ENCODE measurements at regions not wholly inside any gene's neighbourhood (a gene's known extent, or its start where the extent isn't known, plus 50 kb on each side); places are given as distances from the start of the nearest gene placed in this dataset.
"Not testable (repeated sequence)": the region's sequence is repeated elsewhere in the genome, so short reads cannot be mapped to it uniquely, and the experiment has no call there.

DNA sequence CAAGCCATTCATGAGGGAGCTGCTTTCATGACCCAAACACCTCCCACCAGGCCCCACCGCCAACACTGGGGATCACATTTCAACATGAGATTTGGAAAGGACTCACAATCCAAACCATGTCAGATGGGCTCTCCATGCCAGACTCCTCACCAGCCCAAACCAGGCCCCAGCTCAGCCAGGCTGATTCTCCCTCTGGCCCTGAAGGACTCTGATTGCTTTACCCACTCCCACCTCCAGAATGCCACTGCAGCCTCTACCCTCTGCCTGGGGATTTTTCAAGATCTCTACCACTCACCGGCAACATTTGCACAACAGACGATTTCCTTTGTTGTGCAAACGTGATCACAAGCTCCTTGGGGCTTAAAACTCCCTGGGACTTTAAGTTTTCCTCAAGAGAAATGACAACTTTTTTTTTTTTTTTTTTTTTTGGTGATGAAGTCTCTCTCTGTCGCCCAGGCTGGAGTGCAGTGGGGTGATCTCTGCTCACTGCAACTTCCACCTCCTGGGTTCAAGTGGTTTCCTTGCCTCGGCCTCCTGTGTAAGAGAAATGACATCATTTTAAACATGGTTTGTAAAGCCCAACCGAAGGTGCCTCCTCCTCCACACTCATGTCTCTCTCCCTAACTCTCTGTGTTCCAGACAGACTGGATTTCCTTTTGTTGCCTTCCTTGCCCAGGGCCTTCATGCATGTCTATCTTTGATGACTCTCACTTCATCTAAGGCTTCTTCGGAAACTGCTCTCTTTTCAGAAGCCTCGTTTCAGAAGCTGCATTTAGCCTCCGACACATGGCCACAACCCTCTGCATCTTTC is 147.0 kb downstream of the CDH26 start:
- no TSS peak for BruUV-seq (replicated peaks)
- no peaks in the 10 kb centered on the region for H4K20me1 ChIP-seq (ENCODE audit: insufficient read depth, low read length)
- H3K4me3 ChIP-seq (ENCODE audit: low read depth, low read length, poor library complexity, severe bottlenecking): no peak overlapping the region
- H3K27ac ChIP-seq (ENCODE audit: low read depth, low read length, poor library complexity, severe bottlenecking): no peak overlapping the region
- H3K36me3 ChIP-seq (ENCODE audit: insufficient read depth, low read length): no peaks in the 10 kb centered on the region
- H3K79me2 ChIP-seq (ENCODE audit: insufficient read depth, low read depth, low read length): no peaks in the 10 kb centered on the region
- no peaks in the 10 kb centered on the region for H3K4me1 ChIP-seq (ENCODE audit: insufficient read depth, low read length, poor library complexity, severe bottlenecking)
- H3K9me2 ChIP-seq (ENCODE audit: insufficient read depth, low read length): no peaks in the 10 kb centered on the region
- H3K9me3 ChIP-seq (ENCODE audit: low read length): no peaks in the 10 kb centered on the region
- intact Hi-C loops (cut with micrococcal nuclease; ENCODE audit: unreplicated experiment): no loop called here
- TF ChIP-seq, protein P1, sequence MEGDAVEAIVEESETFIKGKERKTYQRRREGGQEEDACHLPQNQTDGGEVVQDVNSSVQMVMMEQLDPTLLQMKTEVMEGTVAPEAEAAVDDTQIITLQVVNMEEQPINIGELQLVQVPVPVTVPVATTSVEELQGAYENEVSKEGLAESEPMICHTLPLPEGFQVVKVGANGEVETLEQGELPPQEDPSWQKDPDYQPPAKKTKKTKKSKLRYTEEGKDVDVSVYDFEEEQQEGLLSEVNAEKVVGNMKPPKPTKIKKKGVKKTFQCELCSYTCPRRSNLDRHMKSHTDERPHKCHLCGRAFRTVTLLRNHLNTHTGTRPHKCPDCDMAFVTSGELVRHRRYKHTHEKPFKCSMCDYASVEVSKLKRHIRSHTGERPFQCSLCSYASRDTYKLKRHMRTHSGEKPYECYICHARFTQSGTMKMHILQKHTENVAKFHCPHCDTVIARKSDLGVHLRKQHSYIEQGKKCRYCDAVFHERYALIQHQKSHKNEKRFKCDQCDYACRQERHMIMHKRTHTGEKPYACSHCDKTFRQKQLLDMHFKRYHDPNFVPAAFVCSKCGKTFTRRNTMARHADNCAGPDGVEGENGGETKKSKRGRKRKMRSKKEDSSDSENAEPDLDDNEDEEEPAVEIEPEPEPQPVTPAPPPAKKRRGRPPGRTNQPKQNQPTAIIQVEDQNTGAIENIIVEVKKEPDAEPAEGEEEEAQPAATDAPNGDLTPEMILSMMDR (conservative IDR thresholded peaks at IDR 0.05; ENCODE audit: low read length): no peak
- TF ChIP-seq EZH2phosphoT487 (IDR thresholded peaks at IDR 0.05; ENCODE audit: borderline replicate concordance, low read depth, low read length): no peak
- H2AFZ ChIP-seq (ENCODE audit: low read length): no peak overlapping the region
- H3K4me2 ChIP-seq (ENCODE audit: low read length): no peak overlapping the region
- DNase-seq (ENCODE audit: low spot score): no peak
- CTCF ChIA-PET (ENCODE audit: unreplicated experiment): no interaction called here
- POLR2A ChIA-PET: interaction anchor here (0.6 kb wide), 1 partner anchor 974 kb away, joined by 3 read pairs; no protein-coding TSS in a partner anchor

GRCh38 chr20:60106186-60106585 is 148.0 kb downstream of the CDH26 start:
- H3K9me3 ChIP-seq (ENCODE audit: low read length); H3K4me2 ChIP-seq (ENCODE audit: low read length); H3K27ac ChIP-seq (ENCODE audit: low read depth, low read length, poor library complexity, severe bottlenecking); H4K20me1 ChIP-seq (ENCODE audit: insufficient read depth, low read length); H3K79me2 ChIP-seq (ENCODE audit: insufficient read depth, low read depth, low read length); H3K4me3 ChIP-seq (ENCODE audit: low read depth, low read length, poor library complexity, severe bottlenecking); CTCF ChIA-PET (ENCODE audit: unreplicated experiment); H3K36me3 ChIP-seq (ENCODE audit: insufficient read depth, low read length); H3K4me1 ChIP-seq (ENCODE audit: insufficient read depth, low read length, poor library complexity, severe bottlenecking); BruUV-seq (replicated peaks); POLR2A ChIA-PET; H2AFZ ChIP-seq (ENCODE audit: low read length); intact Hi-C loops (cut with micrococcal nuclease; ENCODE audit: unreplicated experiment); H3K9me2 ChIP-seq (ENCODE audit: insufficient read depth, low read length); DNase-seq (ENCODE audit: low spot score): not testable (repeated sequence)

DNA sequence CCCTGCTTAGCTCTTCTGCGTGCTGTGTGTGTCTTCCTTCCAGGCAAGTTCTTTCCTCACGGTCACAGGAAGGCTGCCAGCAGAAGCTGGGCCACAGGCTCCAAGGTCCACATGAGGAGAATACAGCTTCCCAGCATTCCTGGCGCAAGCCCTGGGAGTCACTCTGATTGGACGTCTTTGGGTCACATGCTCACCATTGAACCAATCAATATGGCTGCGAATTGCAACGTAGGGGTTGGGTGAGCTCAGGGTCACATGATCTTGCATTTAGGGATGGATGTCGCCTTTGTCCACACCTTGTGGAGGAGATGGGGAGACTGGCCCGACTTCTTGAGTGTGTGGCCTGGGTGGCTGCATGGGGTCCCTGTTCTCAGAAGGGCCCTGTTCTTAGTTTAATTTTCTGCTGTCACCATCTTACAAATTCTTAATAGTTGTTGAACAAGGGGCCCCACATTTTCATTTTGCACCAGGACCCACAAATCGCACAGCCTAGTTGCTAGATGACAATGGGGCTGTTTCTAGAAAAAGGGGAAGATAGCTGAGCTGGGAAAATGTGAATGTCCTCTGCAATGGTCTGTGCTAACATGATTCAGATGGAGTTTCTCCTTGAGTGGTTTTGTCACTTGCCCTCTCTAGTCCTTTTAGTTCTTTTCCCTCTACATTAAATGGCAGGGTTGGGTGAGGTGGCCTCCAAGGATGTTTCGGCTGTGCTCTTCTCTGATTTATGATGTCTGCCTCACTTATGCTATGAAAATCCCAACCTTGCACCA is 149.6 kb downstream of the CDH26 start:
- intact Hi-C loops (cut with micrococcal nuclease; ENCODE audit: unreplicated experiment): no loop called here
- POLR2A ChIA-PET: no interaction called here
- Histone ChIP-seq H3K79me2 (ENCODE audit: insufficient read depth, low read depth, low read length) (no peaks in the 10 kb centered on the region), H3K4me3 (ENCODE audit: low read depth, low read length, poor library complexity, severe bottlenecking) (no peak overlapping the region), H3K4me2 (ENCODE audit: low read length) (no peak overlapping the region), H3K9me2 (ENCODE audit: insufficient read depth, low read length) (no peaks in the 10 kb centered on the region), H2AFZ (ENCODE audit: low read length) (no peak overlapping the region), H3K36me3 (ENCODE audit: insufficient read depth, low read length) (no peaks in the 10 kb centered on the region), H3K4me1 (ENCODE audit: insufficient read depth, low read length, poor library complexity, severe bottlenecking) (no peaks in the 10 kb centered on the region), H4K20me1 (ENCODE audit: insufficient read depth, low read length) (no peaks in the 10 kb centered on the region), H3K27ac (ENCODE audit: low read depth, low read length, poor library complexity, severe bottlenecking) (no peak overlapping the region), H3K9me3 (ENCODE audit: low read length) (no peaks in the 10 kb centered on the region)
- CTCF ChIA-PET (ENCODE audit: unreplicated experiment): no interaction called here
- no TSS peak for BruUV-seq (replicated peaks)
- TF ChIP-seq, protein P1 (conservative IDR thresholded peaks at IDR 0.05; ENCODE audit: low read length): no peak
- TF ChIP-seq EZH2phosphoT487 (IDR thresholded peaks at IDR 0.05; ENCODE audit: borderline replicate concordance, low read depth, low read length): no peak
- no peak for DNase-seq (ENCODE audit: low spot score)

Measured in OCI-LY7 (cell line).